ENCODE measurements at regions not wholly inside any gene's neighbourhood (a gene's known extent, or its start where the extent isn't known, plus 50 kb on each side); places are given as distances from the start of the nearest gene placed in this dataset.

DNA sequence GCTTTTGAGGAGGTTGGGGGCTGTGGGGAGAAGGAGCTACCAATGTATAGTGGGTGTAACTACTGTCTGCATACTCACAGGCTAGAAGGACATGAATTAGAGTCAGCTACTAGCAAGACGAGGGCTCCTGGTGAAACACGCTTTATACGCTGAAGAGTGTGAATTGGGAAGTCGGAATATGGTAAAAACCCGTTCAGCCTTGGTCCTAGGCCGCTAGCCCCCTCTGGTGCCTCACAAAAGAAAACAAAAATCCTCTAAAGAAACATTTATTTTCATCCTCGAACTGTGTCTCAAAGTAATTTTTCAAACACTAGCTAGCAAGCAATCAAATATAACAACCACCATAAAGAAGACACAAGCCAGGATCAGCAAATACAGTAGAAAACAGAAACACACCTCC, 338.1 kb upstream of the SEMA3C start:
- TF ChIP-seq, protein P1, sequence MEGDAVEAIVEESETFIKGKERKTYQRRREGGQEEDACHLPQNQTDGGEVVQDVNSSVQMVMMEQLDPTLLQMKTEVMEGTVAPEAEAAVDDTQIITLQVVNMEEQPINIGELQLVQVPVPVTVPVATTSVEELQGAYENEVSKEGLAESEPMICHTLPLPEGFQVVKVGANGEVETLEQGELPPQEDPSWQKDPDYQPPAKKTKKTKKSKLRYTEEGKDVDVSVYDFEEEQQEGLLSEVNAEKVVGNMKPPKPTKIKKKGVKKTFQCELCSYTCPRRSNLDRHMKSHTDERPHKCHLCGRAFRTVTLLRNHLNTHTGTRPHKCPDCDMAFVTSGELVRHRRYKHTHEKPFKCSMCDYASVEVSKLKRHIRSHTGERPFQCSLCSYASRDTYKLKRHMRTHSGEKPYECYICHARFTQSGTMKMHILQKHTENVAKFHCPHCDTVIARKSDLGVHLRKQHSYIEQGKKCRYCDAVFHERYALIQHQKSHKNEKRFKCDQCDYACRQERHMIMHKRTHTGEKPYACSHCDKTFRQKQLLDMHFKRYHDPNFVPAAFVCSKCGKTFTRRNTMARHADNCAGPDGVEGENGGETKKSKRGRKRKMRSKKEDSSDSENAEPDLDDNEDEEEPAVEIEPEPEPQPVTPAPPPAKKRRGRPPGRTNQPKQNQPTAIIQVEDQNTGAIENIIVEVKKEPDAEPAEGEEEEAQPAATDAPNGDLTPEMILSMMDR (IDR thresholded peaks at IDR 0.05) = no peak
- TF ChIP-seq EZH2 (IDR thresholded peaks at IDR 0.05; ENCODE audit: borderline replicate concordance, insufficient read depth, low read depth, low read length, poor library complexity, severe bottlenecking) = no peak

All from B cell (primary cell).